ENCODE measurements at regions not wholly inside any gene's neighbourhood (a gene's known extent, or its start where the extent isn't known, plus 50 kb on each side); places are given as distances from the start of the nearest gene placed in this dataset.

DNA sequence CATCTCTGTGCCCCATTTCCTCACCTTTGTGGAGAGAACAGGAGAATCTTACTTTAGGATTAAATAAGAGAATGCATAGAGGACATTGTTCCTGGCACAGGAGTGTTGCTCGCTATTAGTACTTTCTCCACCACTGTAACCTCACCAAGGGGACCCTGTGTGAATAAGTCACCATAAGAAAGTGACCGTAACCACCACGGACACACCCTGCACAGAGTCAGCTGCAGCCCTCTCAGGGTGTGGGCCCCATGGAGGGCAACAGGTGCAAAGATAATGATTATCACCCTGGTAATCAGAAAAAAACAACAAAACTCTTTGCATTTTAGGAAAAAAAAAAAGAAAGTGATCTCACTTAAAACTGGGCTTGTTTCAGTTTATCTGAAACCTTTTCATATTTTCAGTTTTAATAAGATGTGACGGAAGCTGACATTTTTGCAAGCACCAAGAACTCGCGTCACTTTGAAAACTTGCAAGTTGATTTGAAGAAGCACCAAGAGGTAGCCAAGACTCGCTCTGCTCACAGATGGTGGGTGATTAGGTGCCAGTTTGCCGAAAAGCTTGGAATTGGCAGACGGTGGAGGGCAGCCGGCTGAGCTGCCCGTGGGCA lies 87.0 kb upstream of the VRK1 start (continued):
- TF ChIP-seq, protein P1, sequence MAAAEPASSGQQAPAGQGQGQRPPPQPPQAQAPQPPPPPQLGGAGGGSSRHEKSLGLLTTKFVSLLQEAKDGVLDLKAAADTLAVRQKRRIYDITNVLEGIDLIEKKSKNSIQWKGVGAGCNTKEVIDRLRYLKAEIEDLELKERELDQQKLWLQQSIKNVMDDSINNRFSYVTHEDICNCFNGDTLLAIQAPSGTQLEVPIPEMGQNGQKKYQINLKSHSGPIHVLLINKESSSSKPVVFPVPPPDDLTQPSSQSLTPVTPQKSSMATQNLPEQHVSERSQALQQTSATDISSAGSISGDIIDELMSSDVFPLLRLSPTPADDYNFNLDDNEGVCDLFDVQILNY (CRISPR knock-in tag; IDR thresholded peaks at IDR 0.05), result no peak
- TF ChIP-seq ZNF12 (CRISPR knock-in tag; IDR thresholded peaks at IDR 0.05), result no peak
- TF ChIP-seq, protein P2, sequence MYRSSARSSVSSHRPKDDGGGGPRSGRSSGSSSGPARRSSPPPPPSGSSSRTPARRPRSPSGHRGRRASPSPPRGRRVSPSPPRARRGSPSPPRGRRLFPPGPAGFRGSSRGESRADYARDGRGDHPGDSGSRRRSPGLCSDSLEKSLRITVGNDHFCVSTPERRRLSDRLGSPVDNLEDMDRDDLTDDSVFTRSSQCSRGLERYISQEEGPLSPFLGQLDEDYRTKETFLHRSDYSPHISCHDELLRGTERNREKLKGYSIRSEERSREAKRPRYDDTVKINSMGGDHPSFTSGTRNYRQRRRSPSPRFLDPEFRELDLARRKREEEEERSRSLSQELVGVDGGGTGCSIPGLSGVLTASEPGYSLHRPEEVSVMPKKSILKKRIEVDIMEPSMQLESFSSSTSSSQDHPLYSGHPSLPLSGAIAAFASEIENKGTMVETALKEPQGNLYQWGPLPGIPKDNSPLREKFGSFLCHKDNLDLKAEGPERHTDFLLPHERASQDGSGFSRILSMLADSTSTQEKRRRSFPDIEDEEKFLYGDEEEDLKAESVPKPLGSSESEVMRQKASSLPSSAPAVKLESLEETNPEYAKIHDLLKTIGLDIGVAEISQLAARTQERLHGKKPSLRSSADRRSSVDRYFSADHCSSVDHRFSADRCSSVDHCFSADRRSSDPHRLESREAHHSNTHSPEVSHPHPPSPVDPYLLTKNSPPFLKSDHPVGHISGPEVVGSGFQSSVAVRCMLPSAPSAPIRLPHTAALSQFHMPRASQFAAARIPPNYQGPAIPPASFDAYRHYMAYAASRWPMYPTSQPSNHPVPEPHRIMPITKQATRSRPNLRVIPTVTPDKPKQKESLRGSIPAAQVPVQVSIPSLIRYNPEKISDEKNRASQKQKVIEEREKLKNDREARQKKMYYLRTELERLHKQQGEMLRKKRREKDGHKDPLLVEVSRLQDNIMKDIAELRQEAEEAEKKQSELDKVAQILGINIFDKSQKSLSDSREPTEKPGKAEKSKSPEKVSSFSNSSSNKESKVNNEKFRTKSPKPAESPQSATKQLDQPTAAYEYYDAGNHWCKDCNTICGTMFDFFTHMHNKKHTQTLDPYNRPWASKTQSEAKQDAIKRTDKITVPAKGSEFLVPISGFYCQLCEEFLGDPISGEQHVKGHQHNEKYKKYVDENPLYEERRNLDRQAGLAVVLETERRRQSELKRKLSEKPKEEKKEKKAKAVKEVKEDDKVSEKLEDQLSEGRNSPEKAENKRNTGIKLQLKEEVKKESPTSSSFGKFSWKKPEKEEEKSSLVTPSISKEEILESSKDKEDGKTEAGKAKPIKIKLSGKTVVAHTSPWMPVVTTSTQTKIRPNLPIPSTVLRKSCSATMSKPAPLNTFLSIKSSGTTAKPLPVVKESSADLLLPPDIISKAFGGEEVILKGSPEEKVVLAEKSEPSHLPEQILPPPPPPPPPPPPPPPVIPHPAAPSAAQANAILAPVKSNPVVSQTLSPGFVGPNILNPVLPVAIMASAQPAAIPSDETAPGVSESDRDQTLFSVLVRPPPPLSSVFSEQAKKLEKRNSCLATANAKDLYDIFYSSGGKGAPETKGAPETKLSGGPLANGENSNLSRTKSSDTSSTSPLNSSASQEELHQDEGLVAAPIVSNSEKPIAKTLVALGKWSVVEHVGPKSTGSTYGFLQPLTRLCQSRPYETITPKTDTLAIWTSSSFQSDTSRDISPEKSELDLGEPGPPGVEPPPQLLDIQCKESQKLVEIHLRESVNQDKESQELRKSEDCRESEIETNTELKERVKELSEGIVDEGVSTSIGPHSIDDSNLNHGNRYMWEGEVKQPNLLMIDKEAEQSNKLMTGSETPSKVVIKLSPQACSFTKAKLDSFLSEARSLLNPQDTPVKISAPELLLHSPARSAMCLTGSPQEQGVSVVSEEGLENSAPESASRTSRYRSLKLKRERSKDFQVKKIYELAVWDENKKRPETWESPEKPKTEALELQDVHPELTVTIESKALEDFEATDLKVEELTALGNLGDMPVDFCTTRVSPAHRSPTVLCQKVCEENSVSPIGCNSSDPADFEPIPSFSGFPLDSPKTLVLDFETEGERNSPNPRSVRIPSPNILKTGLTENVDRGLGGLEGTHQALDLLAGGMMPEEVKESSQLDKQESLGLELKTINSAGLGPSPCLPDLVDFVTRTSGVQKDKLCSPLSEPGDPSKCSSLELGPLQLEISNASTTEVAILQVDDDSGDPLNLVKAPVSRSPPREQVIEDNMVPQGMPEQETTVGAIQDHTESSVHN (IDR thresholded peaks at IDR 0.05; ENCODE audit: borderline replicate concordance in 1 of 2, low read depth in 1 of 2), result no peak
- no peak for TF ChIP-seq KDM1A (IDR thresholded peaks at IDR 0.05)
- no peak for TF ChIP-seq ELF1 (tag; IDR thresholded peaks at IDR 0.05)
- TF ChIP-seq SRSF3 (IDR thresholded peaks at IDR 0.05; ENCODE audit: insufficient read depth, low read length), result no peak

All from K562 (cell line).